ENCODE measurements at regions not wholly inside any gene's neighbourhood (a gene's known extent, or its start where the extent isn't known, plus 50 kb on each side); places are given as distances from the start of the nearest gene placed in this dataset.

GRCh38 chr9:107214381-107214780 lies 68.7 kb upstream of the RAD23B start:
- H4K20me1 ChIP-seq: no peaks in the 10 kb centered on the region
- H3K9ac ChIP-seq: no peak overlapping the region
- H3K9me3 ChIP-seq: no peaks in the 10 kb centered on the region
- no peak overlapping the region for H3K4me2 ChIP-seq
- H3K36me3 ChIP-seq: no peaks in the 10 kb centered on the region
- H3K27me3 ChIP-seq: no peaks in the 10 kb centered on the region
- no peak overlapping the region for H3K4me3 ChIP-seq
- TF ChIP-seq Cebpa-rat (IDR thresholded peaks at IDR 0.05): no peak
- no peak overlapping the region for H3K27ac ChIP-seq
- no peaks in the 10 kb centered on the region for H3K4me1 ChIP-seq

- Histone ChIP-seq H3K27me3 (no peaks in the 10 kb centered on the region), H3K9ac (no peak overlapping the region), H3K4me1 (no peaks in the 10 kb centered on the region), H3K27ac (no peak overlapping the region), H3K9me3 (no peaks in the 10 kb centered on the region), H3K4me3 (no peak overlapping the region), H4K20me1 (no peaks in the 10 kb centered on the region), H3K36me3 (no peaks in the 10 kb centered on the region), H3K4me2 (no peak overlapping the region)
- no peak for TF ChIP-seq Cebpa-rat (IDR thresholded peaks at IDR 0.05)
Observed at GRCh38 chr9:107214915-107215314, 68.2 kb upstream of the RAD23B start.

DNA sequence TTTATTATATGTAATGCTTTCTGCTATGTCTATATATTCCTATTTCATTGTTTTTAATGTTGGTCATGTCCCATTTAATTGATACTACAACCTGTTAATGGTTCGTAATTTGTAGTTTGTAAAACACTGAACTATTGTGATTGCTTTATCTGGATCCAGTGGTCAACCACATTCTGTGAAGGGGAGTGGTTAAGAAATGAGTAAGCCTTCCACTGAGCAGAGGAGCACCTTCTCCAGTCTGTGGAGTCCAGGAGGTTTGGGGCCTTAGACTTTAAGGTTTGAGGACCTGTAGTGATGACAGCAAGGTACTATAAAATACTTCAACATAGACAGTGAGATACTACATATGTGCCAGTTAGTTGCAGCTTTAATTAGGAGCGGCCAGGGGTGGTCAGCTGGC lies 67.7 kb upstream of the RAD23B start:
- H3K9me3 ChIP-seq: no peaks in the 10 kb centered on the region
- no peak overlapping the region for H3K4me2 ChIP-seq

GRCh38 chr9:107216329-107216728 lies 66.8 kb upstream of the RAD23B start:
- Histone ChIP-seq H3K4me2 (no peak overlapping the region), H3K27me3 (no peaks in the 10 kb centered on the region), H3K9ac (no peak overlapping the region), H3K9me3 (no peaks in the 10 kb centered on the region), H3K4me1 (no peaks in the 10 kb centered on the region), H3K36me3 (no peaks in the 10 kb centered on the region), H3K27ac (no peak overlapping the region), H3K4me3 (no peak overlapping the region), H4K20me1 (no peaks in the 10 kb centered on the region)
- TF ChIP-seq Cebpa-rat (IDR thresholded peaks at IDR 0.05): no peak

More for the DNA sequence above, 67.7 kb upstream of the RAD23B start:
- TF ChIP-seq Cebpa-rat (IDR thresholded peaks at IDR 0.05): no peak
- no peaks in the 10 kb centered on the region for H3K27me3 ChIP-seq
- H3K4me3 ChIP-seq: no peak overlapping the region
- H3K9ac ChIP-seq: no peak overlapping the region
- no peaks in the 10 kb centered on the region for H4K20me1 ChIP-seq
- no peaks in the 10 kb centered on the region for H3K4me1 ChIP-seq
- H3K27ac ChIP-seq: no peak overlapping the region
- no peaks in the 10 kb centered on the region for H3K36me3 ChIP-seq

DNA sequence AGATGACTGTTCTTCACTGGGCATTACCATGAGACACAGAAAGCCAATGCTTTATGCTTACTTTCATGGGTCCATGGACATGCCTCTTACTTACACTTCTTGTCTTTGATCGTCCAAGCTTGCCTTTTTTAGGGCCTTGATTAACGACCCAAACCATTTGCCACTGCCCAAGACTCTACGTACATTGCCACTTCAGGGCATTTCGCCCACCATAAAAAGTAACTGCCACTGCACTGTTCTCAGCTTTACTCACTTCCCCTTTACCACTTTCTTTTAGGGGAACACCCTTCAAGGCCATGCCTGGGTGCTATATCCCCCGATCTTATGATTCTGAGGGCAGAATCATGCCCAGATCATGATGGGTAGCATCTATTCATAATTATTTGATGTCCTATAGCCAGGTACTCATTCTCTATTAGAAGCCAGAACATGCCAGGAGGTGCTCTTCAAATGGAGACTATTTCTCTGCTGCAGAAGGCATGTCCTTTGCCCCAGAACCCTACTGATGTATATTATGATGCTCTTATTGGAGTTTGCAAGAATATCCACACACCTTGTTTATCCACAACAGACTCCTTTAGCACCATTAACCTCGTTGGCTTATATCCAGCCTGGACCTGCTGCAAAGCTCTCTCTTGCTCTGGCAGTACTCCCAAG lies 64.1 kb upstream of the RAD23B start:
- H3K27me3 ChIP-seq: no peaks in the 10 kb centered on the region
- no peak for TF ChIP-seq Cebpa-rat (IDR thresholded peaks at IDR 0.05)
- H4K20me1 ChIP-seq: no peaks in the 10 kb centered on the region
- H3K4me2 ChIP-seq: no peak overlapping the region
- H3K9ac ChIP-seq: no peak overlapping the region
- no peak overlapping the region for H3K27ac ChIP-seq
- no peak overlapping the region for H3K4me3 ChIP-seq
- H3K4me1 ChIP-seq: no peaks in the 10 kb centered on the region
- no peaks in the 10 kb centered on the region for H3K9me3 ChIP-seq
- no peaks in the 10 kb centered on the region for H3K36me3 ChIP-seq

DNA sequence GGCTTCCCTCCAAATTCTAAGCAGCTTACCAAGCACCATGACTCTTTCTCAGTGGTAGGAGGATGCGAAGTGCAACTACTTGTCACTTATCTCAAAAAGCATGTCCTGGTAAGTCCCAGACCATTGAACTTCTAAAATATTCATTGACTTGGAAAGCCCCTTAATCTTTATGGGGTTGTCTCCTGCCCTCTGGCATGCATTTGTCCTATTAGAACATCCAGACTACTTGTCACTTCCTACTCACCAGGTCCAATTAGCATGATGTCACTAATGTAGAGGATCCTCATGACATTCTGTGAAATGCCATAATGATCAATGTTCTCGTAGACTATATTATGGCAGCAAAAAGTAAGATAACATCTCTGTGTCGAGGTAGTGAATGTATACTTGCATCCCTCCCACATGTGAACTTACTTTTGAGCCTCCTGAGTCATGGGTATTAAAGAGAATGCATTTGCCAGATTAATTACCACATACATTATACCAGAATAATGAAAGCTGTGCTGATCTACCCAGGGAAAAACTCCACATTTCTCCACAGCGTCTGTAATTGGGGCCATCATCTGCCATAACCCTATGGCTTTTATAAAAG lies 63.5 kb upstream of the RAD23B start:
- TF ChIP-seq Cebpa-rat (IDR thresholded peaks at IDR 0.05): no peak
- Histone ChIP-seq H3K9ac (no peak overlapping the region), H3K27me3 (no peaks in the 10 kb centered on the region), H3K4me2 (no peak overlapping the region), H3K36me3 (no peaks in the 10 kb centered on the region), H3K4me3 (no peak overlapping the region), H4K20me1 (no peaks in the 10 kb centered on the region), H3K27ac (no peak overlapping the region), H3K4me1 (no peaks in the 10 kb centered on the region), H3K9me3 (no peaks in the 10 kb centered on the region)

DNA sequence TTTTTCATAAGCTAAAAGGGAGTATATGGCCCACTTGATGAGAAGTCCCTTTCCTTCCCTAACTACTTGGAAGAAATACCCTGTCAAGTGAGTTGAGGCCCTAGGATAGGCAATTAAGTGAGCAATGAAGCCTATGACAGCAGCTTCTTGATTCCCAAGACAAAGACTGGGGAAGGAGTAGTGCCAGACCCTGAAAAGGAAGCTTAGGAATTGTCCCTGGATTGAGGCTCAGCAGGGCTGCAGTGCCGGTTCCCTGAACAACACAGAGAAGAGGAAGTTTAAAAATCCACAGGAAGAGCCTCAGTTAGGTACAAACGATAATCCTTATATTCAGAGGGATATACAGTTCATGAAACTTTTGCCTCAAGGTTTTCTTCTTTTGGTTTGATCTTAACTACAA lies 61.8 kb upstream of the RAD23B start:
- Histone ChIP-seq H3K4me1 (no peaks in the 10 kb centered on the region), H3K36me3 (no peaks in the 10 kb centered on the region), H3K27me3 (no peaks in the 10 kb centered on the region), H3K9me3 (no peaks in the 10 kb centered on the region), H4K20me1 (no peaks in the 10 kb centered on the region), H3K4me2 (no peak overlapping the region), H3K4me3 (no peak overlapping the region), H3K27ac (no peak overlapping the region), H3K9ac (no peak overlapping the region)
- no peak for TF ChIP-seq Cebpa-rat (IDR thresholded peaks at IDR 0.05)

DNA sequence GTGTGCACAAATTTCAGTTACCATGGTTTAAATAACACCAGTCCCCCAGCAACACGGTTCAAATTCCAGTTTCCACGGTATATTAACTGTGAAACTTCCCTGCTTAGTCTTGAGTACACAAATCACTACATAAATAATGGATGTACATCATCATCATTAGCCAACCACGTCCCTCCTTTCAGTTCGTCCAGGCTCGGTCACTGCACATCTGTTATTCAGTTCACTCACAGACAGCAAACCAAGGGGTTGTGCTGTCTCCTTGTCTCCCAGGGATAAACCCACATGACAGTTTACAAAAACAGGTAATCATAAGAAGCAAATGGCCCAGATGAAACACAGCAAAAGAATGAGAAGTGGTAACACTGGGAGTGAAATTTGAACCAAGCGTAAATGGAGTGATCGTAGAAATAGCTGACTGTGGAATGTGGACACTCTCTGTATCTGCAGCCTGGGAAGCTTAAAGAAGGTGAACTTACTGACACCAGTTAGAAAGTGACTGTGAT lies 61.0 kb upstream of the RAD23B start:
- no peak overlapping the region for H3K27ac ChIP-seq
- H3K4me3 ChIP-seq: no peak overlapping the region

DNA sequence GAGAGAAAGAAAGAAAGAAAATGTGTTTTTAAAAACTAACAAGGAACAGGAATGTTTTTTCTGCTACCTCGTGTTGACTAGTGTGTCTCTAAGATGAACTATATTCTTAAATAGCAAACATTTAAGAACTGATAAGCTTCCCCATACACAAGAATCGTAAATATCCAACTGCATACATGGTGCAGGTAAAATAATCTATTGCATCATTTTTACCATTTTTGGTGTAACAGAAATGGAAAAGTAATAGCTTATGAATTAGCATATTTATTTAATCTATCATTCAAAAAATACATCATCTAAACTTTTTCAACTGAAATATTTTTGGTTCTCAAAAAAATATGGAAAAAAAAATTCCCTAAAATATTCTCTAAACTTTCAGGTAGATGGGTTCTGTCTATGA lies 59.7 kb upstream of the RAD23B start:
- no peaks in the 10 kb centered on the region for H3K4me1 ChIP-seq
- H4K20me1 ChIP-seq: no peaks in the 10 kb centered on the region
- H3K27me3 ChIP-seq: no peaks in the 10 kb centered on the region
- no peak overlapping the region for H3K4me3 ChIP-seq
- H3K36me3 ChIP-seq: no peaks in the 10 kb centered on the region
- H3K27ac ChIP-seq: no peak overlapping the region
- H3K9me3 ChIP-seq: no peaks in the 10 kb centered on the region
- TF ChIP-seq Cebpa-rat (IDR thresholded peaks at IDR 0.05): no peak
- H3K9ac ChIP-seq: no peak overlapping the region
- no peak overlapping the region for H3K4me2 ChIP-seq

More for the DNA sequence above, 61.0 kb upstream of the RAD23B start:
- no peaks in the 10 kb centered on the region for H3K4me1 ChIP-seq
- no peaks in the 10 kb centered on the region for H3K27me3 ChIP-seq
- H4K20me1 ChIP-seq: no peaks in the 10 kb centered on the region
- no peaks in the 10 kb centered on the region for H3K36me3 ChIP-seq
- no peak for TF ChIP-seq Cebpa-rat (IDR thresholded peaks at IDR 0.05)
- H3K9ac ChIP-seq: no peak overlapping the region
- H3K4me2 ChIP-seq: no peak overlapping the region
- H3K9me3 ChIP-seq: no peaks in the 10 kb centered on the region

DNA sequence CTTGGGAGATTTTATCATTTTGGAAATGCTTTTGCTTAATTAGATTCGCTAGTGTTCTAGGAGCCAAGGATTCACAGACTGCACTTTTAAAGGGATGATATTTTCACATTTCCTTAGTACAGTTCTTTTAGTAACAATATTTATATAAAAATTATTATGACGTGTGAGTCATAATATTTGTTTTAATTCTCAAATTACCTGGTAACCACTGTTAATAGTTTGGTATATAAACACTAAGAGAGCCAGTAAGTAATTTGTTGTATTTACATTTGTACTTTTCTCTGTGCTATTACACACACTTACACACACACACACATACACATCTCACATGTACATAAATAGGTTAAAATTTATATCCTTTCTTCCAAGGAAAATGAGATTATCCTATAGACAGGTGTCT lies 58.8 kb upstream of the RAD23B start:
- Histone ChIP-seq H3K9me3 (no peaks in the 10 kb centered on the region), H4K20me1 (no peaks in the 10 kb centered on the region), H3K27me3 (no peaks in the 10 kb centered on the region), H3K4me3 (no peak overlapping the region), H3K9ac (no peak overlapping the region), H3K4me1 (no peaks in the 10 kb centered on the region), H3K27ac (no peak overlapping the region), H3K4me2 (no peak overlapping the region), H3K36me3 (no peaks in the 10 kb centered on the region)
- TF ChIP-seq Cebpa-rat (IDR thresholded peaks at IDR 0.05): no peak

Data from BLaER1 (cell line).